SK-N-MC (cell line): ENCODE measurements at regions not wholly inside any gene's neighbourhood (a gene's known extent, or its start where the extent isn't known, plus 50 kb on each side); places are given as distances from the start of the nearest gene placed in this dataset.

Source experiments
- EZH2 ChIP-seq: fragments of 200-600 bp; sonication (generic); IDR thresholded peaks from one replicate; pipeline ENCODE4 v1.6.1; 2017; ENCODE audit warnings: antibody characterized with exemption
- FOXP2 ChIP-seq: optimal IDR thresholded peaks from 2 replicates; pipeline ENCODE3; 2011; ENCODE audit warnings: mild to moderate bottlenecking, moderate library complexity; ENCODE audit not compliant: insufficient read depth; ENCODE audit errors: extremely low read length, control extremely low read depth
- POLR2AphosphoS5 ChIP-seq: IDR thresholded peaks from 2 replicates; pipeline ENCODE4 v1.6.1; 2012; ENCODE audit warnings: mild to moderate bottlenecking, low read depth, low read length, borderline replicate concordance

GRCh38 chr7:110399421-110399820, 691.5 kb upstream of the LRRN3 start:
- TF ChIP-seq EZH2 (no peak), FOXP2 (no peak), POLR2AphosphoS5 (no peak)
